Activated T-cell treated with anti-CD3 and anti-CD28 coated beads, Interleukin-2, amount 50 U/mL, for 4 hours (primary cell): ENCODE measurements at regions not wholly inside any gene's neighbourhood (a gene's known extent, or its start where the extent isn't known, plus 50 kb on each side); places are given as distances from the start of the nearest gene placed in this dataset.

Experiments
- ATAC-seq, 2 donors: fragments of 200-7000 bp; cut with Tn5 transposase; one replicate each; pipeline ENCODE4 v1.10.0; 2021
- DNase-seq: peaks from one replicate; pipeline ENCODE4 v3.0.0-alpha.2; 2020
- H3K27me3 Mint-ChIP-seq: one replicate; pipeline ENCODE4 v1.8.0; 2021; ENCODE audit warnings: low read depth, mixed read lengths
- H3K36me3 Mint-ChIP-seq: one replicate; pipeline ENCODE4 v1.8.0; 2022; ENCODE audit warnings: mixed read lengths; ENCODE audit not compliant: insufficient read depth
- H3K4me1 Mint-ChIP-seq: one replicate; pipeline ENCODE4 v1.8.0; 2021; ENCODE audit warnings: low read depth, mixed read lengths
- H3K4me3 Mint-ChIP-seq: one replicate; pipeline ENCODE4 v1.8.0; 2021; ENCODE audit warnings: mild to moderate bottlenecking, moderate library complexity, mixed read lengths
- H3K9me3 Mint-ChIP-seq: one replicate; pipeline ENCODE4 v1.8.0; 2021; ENCODE audit warnings: mixed read lengths

GRCh38 chr16:85505794-85506634 is 107.1 kb upstream of the GSE1 start:
- Mint-ChIP-seq H3K36me3 (no peaks in the 10 kb centered on the region), H3K4me3 (no peak overlapping the region), H3K27me3 (no peaks in the 10 kb centered on the region), H3K9me3 (no peaks in the 10 kb centered on the region), H3K4me1 (no peaks in the 10 kb centered on the region)
- ATAC-seq (no peak), DNase-seq (no peak)

- Mint-ChIP-seq H3K36me3 (no peaks in the 10 kb centered on the region), H3K4me1 (no peaks in the 10 kb centered on the region), H3K27me3 (no peaks in the 10 kb centered on the region), H3K9me3 (no peaks in the 10 kb centered on the region), H3K4me3 (no peak overlapping the region)
- ATAC-seq: no peak
- no peak for DNase-seq
Observed at GRCh38 chr16:85506635-85506911, 106.5 kb upstream of the GSE1 start.

- no peaks in the 10 kb centered on the region for H3K4me1 Mint-ChIP-seq
- DNase-seq (no peak), ATAC-seq (no peak)
- H3K36me3 Mint-ChIP-seq: no peaks in the 10 kb centered on the region
- no peaks in the 10 kb centered on the region for H3K27me3 Mint-ChIP-seq
- H3K4me3 Mint-ChIP-seq: no peak overlapping the region
- no peaks in the 10 kb centered on the region for H3K9me3 Mint-ChIP-seq
Observed at GRCh38 chr16:85507342-85507741, 105.8 kb upstream of the GSE1 start.

GRCh38 chr16:85508388-85508787 is 104.7 kb upstream of the GSE1 start:
- ATAC-seq: no peak
- Mint-ChIP-seq H3K4me3 (no peak overlapping the region), H3K9me3 (no peaks in the 10 kb centered on the region)

GRCh38 chr16:85508993-85509392 is 104.1 kb upstream of the GSE1 start:
- Mint-ChIP-seq H3K9me3 (no peaks in the 10 kb centered on the region), H3K4me3 (no peak overlapping the region), H3K4me1 (no peaks in the 10 kb centered on the region), H3K27me3 (no peaks in the 10 kb centered on the region), H3K36me3 (no peaks in the 10 kb centered on the region)
- ATAC-seq (no peak), DNase-seq (no peak)

More at GRCh38 chr16:85508388-85508787, 104.7 kb upstream of the GSE1 start:
- no peaks in the 10 kb centered on the region for H3K27me3 Mint-ChIP-seq
- H3K4me1 Mint-ChIP-seq: no peaks in the 10 kb centered on the region
- no peak for DNase-seq
- H3K36me3 Mint-ChIP-seq: no peaks in the 10 kb centered on the region

- H3K27me3 Mint-ChIP-seq: no peaks in the 10 kb centered on the region
- DNase-seq (no peak), ATAC-seq (no peak)
- H3K36me3 Mint-ChIP-seq: no peaks in the 10 kb centered on the region
- H3K9me3 Mint-ChIP-seq: no peaks in the 10 kb centered on the region
- H3K4me3 Mint-ChIP-seq: no peak overlapping the region
- no peaks in the 10 kb centered on the region for H3K4me1 Mint-ChIP-seq
Observed at GRCh38 chr16:85510041-85510659, 103.0 kb upstream of the GSE1 start.

GRCh38 chr16:85511938-85512807 is 100.9 kb upstream of the GSE1 start:
- no peak for ATAC-seq
- no peaks in the 10 kb centered on the region for H3K4me1 Mint-ChIP-seq
- no peaks in the 10 kb centered on the region for H3K9me3 Mint-ChIP-seq

GRCh38 chr16:85512808-85513115 is 100.4 kb upstream of the GSE1 start:
- H3K36me3 Mint-ChIP-seq: no peaks in the 10 kb centered on the region
- no peaks in the 10 kb centered on the region for H3K4me1 Mint-ChIP-seq
- H3K27me3 Mint-ChIP-seq: no peaks in the 10 kb centered on the region
- H3K9me3 Mint-ChIP-seq: no peaks in the 10 kb centered on the region
- ATAC-seq (no peak), DNase-seq (no peak)
- H3K4me3 Mint-ChIP-seq: no peak overlapping the region

More at GRCh38 chr16:85511938-85512807, 100.9 kb upstream of the GSE1 start:
- Mint-ChIP-seq H3K36me3 (no peaks in the 10 kb centered on the region), H3K27me3 (no peaks in the 10 kb centered on the region), H3K4me3 (no peak overlapping the region)
- DNase-seq: no peak

GRCh38 chr16:85513180-85513579 is 99.9 kb upstream of the GSE1 start:
- no peak overlapping the region for H3K4me3 Mint-ChIP-seq
- H3K36me3 Mint-ChIP-seq: no peaks in the 10 kb centered on the region
- H3K27me3 Mint-ChIP-seq: no peaks in the 10 kb centered on the region
- no peaks in the 10 kb centered on the region for H3K9me3 Mint-ChIP-seq
- no peak for DNase-seq
- H3K4me1 Mint-ChIP-seq: no peaks in the 10 kb centered on the region
- no peak for ATAC-seq

- Mint-ChIP-seq H3K36me3 (no peaks in the 10 kb centered on the region), H3K9me3 (no peaks in the 10 kb centered on the region), H3K4me1 (no peaks in the 10 kb centered on the region), H3K27me3 (no peaks in the 10 kb centered on the region), H3K4me3 (no peak overlapping the region)
- ATAC-seq: no peak
- DNase-seq: no peak
Observed at GRCh38 chr16:85513649-85514048, 99.5 kb upstream of the GSE1 start.

- DNase-seq (no peak), ATAC-seq (no peak)
- Mint-ChIP-seq H3K4me3 (no peak overlapping the region), H3K36me3 (no peaks in the 10 kb centered on the region), H3K27me3 (no peaks in the 10 kb centered on the region), H3K9me3 (no peaks in the 10 kb centered on the region), H3K4me1 (no peaks in the 10 kb centered on the region)
Observed at GRCh38 chr16:85514295-85514597, 98.9 kb upstream of the GSE1 start.

GRCh38 chr16:85514598-85515318 is 98.4 kb upstream of the GSE1 start:
- H3K4me1 Mint-ChIP-seq: no peaks in the 10 kb centered on the region
- H3K36me3 Mint-ChIP-seq: no peaks in the 10 kb centered on the region
- H3K27me3 Mint-ChIP-seq: no peaks in the 10 kb centered on the region
- peaks cover 4% of the 10 kb centered on the region for H3K9me3 Mint-ChIP-seq
- no peak for DNase-seq
- H3K4me3 Mint-ChIP-seq: no peak overlapping the region
- no peak for ATAC-seq

- ATAC-seq (no peak), DNase-seq (no peak)
- no peaks in the 10 kb centered on the region for H3K36me3 Mint-ChIP-seq
- no peaks in the 10 kb centered on the region for H3K27me3 Mint-ChIP-seq
- peaks cover 4% of the 10 kb centered on the region for H3K9me3 Mint-ChIP-seq
- no peaks in the 10 kb centered on the region for H3K4me1 Mint-ChIP-seq
- no peak overlapping the region for H3K4me3 Mint-ChIP-seq
Observed at GRCh38 chr16:85515319-85515745, 97.8 kb upstream of the GSE1 start.

- Mint-ChIP-seq H3K4me3 (no peak overlapping the region), H3K27me3 (no peaks in the 10 kb centered on the region), H3K9me3 (peaks cover 4% of the 10 kb centered on the region), H3K4me1 (no peaks in the 10 kb centered on the region), H3K36me3 (no peaks in the 10 kb centered on the region)
- DNase-seq (no peak), ATAC-seq (no peak)
Observed at GRCh38 chr16:85515830-85516397, 97.2 kb upstream of the GSE1 start.
